HG03095 (cell line): ENCODE measurements at regions not wholly inside any gene's neighbourhood (a gene's known extent, or its start where the extent isn't known, plus 50 kb on each side); places are given as distances from the start of the nearest gene placed in this dataset.
A peak's percentile ranks its signal among the peaks of the same experiment; 100 is the strongest.

Source experiments
- ATAC-seq: cut with Tn5 transposase; IDR thresholded peaks from one replicate; pipeline ENCODE4 v1.9.1; 2021; ENCODE audit warnings: moderate library complexity; ENCODE audit not compliant: unreplicated experiment

DNA sequence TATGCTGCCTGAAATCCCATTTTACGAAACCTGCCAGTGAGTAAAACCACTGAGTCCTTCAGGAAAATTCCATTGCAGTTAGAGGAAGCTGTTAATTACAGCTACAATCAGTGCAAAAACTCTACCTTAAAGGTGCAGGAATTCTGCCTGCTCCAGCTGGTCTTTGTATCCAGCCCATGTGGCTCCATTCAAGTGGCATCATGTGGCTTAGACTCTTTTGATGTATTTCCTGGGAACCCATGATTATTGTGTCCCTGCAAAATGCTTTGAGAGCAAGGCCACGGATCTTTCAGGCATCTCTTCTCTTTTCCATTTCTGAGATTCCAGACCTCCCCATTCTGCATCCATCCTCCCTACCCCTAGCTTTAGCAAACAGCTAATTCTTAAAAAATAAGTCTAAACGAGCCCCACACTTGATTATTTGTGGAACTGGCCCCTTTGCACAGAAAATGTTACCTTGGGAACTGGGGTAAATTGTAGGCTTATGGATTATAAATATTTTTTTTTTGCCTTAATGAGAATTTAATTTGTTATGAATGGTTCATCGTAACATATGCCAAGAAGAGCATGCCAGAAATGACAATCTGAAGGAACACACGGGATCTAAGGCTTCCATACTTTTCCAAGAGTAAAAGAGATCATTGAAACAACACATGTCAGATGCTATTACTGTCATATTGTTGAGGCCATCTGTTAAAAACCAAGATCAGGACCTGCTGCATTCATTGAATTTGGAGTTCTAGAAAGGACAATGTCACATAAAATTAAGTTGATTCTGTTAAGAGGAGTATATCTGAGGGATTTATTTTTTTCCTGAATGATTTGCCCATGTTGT is 144.6 kb downstream of the TPH2 start:
- no peak for ATAC-seq

DNA sequence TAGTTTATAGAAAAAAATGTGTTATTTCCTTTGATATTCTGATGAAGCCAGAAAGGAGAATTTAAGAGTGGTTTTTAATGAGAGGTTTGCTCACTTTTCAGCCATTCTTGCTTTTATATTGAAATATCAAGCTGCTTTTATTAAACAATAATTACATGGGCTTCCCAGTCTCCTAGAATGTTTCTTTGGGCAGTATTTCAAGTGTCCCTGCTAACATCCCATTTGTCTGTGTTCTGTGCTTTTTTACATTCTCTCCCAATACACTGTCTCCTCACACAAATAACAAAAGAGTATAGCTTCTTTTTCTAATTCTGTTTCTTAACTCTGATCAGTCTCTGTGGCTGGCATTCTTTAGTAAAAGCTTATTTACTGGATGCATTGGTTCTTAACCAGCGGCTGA is 145.4 kb downstream of the TPH2 start:
- no peak for ATAC-seq

GRCh38 chr12:72084880-72085279 is 146.2 kb downstream of the TPH2 start:
- no peak for ATAC-seq

- no peak for ATAC-seq
Measured at GRCh38 chr12:72089678-72090077, 151.0 kb downstream of the TPH2 start.

- no peak for ATAC-seq
Measured at GRCh38 chr12:72093424-72093823, 154.8 kb downstream of the TPH2 start.

DNA sequence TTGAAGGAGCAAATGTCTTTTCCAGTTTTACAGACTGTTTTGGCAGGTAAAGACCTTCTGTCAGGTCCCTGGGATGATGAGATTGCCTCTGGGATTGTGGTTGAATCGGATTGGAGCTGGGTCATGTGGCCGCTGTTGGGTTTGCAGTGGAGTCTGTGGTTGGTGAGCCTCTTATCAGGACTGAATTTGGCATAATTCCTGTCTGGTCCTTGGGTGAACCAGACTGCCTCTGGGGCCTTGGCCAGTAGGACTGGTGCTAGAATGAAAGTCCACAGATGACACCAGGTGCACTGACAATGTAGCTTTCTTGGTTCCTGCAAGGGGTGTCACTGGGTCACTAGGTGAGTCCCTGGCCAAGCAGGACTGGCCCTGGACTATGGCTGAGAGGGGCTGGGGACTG is 155.3 kb downstream of the TPH2 start:
- no peak for ATAC-seq

DNA sequence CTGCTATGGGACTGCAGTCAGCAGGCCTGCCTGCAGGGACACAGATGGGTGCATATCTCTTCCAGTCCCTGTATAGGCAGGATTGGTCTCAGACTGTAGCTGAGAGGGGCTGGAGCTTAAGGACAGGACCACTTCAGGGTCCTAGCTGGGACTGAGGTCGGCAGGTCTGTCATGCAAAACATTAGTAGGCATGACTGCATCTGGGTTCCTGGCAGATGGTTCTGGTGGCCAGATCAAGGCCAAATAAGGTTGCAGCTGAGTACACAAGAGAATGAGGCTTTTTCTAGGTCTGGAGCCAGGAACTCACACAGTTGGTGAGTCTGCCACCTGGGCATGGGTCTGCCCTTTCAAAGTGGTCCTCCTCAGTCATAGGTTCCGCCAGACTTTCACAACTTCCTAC is 155.8 kb downstream of the TPH2 start:
- ATAC-seq: no peak

DNA sequence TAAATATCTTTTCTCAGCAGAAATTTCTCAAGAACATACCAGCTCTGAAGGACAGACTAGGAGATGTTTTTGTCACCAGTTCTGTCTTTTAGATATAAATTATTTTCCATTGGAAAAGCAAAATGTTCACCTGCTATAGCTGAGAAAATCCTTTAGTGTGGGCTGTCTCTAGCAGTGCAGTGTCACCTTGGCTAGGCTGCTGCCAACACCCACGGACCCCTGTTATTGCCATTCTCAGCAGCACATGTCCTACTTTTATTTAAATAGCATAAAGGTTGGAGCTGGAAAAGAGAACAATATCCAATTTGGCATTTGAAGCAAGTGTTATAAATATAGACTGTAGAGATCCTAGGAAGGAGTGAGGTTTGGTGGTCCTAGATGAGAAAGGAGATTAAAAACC is 156.4 kb downstream of the TPH2 start:
- no peak for ATAC-seq

- ATAC-seq: no peak
Measured at GRCh38 chr12:72098622-72099021, 160.0 kb downstream of the TPH2 start.

GRCh38 chr12:72100854-72101253 is 162.2 kb downstream of the TPH2 start:
- no peak for ATAC-seq

DNA sequence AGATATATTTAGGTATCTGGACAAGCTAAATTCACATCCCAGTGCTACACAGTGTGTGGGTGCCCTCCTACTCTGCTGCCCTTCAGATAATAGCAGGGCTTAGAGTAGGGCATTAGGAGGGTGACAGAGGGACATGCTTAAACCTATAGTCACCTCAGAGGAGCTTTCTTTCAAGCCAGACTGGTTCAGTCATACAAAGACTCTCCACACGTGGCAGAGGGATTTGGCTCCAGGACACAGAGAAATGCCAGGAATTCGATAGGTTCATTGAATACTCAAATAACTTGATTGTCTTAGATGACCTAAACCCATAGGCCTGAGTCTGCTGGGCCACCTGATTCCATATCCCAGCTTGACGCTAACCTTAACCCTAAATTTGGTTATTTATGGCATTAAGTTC is 163.5 kb downstream of the TPH2 start:
- no peak for ATAC-seq

DNA sequence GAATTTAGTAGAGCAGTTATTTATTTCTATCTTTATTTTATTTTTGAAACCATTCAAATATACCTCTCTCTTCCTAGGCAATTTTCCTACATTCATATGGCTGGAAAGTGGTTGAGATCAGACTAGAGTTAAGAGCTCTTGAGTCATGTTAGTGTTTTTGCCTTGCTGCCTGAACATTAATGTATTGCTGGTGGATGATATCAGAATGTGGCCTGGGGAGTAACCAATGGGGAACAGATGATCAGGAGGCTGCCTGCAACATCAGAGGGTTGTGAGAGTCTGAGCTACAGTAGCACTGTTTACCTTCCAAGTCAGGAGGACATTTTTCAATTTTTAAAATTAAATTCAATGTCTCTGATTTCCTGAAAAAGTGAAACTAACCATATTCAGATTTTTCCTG is 166.3 kb upstream of the TRHDE start:
- ATAC-seq: no peak

GRCh38 chr12:72110937-72111650 is 161.1 kb upstream of the TRHDE start:
- ATAC-seq: no peak

- ATAC-seq: no peak
Measured at GRCh38 chr12:72111706-72112105, 160.5 kb upstream of the TRHDE start.

GRCh38 chr12:72133497-72134055 is 138.6 kb upstream of the TRHDE start:
- no peak for ATAC-seq

GRCh38 chr12:72134246-72135020 is 137.7 kb upstream of the TRHDE start:
- no peak for ATAC-seq

DNA sequence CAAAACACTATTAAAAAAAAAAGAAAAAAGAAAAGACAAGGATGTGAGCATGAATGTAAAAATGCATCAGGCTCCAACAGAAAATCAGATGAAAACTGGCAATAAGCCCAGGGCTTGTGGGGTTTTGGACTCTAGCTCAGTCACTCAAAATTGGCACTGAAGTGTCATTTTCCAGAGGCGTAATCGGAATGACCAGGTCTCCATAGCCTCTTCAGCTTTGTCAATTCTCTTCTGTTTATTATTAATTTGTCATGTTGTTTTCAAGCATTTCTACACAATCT is 137.2 kb upstream of the TRHDE start:
- no peak for ATAC-seq

DNA sequence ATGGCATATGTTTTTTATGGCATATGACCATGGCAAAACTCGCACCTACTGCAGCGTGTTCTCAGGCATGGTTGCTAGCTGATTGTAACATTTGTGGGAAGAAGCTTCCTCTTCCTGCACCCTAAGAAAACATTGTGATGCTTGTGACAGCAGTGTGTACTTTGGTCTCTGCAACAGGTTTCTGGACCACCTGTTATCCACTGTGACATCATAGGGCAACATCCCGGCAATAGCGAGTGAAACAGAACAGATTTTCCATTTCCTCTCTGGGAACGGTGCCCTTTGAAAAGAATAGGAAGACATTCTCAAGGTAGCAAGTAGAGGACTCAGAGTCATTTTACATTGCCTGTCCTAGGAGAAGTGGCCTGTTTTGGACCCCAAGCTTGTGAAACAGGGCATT is 135.4 kb upstream of the TRHDE start:
- no peak for ATAC-seq

DNA sequence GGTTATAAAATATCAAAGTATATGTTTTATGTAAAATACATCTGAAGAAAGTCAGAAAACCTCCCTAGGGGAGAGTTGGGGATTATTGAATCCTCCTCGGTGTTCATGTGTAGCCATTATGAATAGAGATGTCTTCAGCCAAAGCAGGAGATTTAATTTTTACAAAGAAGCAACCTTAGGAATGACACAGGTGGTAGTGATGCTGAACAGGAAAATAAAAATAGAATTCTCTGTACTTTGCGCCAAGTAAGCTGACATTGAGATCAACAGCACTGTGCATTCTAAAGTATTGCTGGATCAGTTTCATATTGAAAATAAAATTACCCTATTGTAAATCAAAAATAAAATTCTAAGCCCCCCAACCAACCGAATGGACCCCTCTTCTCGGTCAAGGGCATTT is 132.8 kb upstream of the TRHDE start:
- ATAC-seq: no peak

DNA sequence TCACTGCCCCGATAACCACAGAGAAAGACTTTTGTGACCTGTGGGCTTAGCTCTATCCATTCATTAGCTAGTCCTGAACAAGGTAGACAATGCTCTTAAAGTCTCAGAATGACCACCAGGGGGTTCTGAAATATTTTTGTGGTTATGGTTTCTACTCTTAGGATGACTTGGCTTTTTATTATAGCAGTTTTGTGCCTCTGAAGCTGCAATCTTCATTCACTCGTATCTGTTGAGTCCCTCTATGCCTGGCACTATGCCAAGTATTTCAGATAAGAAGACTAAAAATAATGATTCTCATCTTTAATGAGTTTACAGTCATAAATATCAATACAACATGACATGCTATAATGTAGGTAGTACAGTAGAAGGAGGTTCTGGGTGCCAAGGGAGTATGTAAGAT is 130.8 kb upstream of the TRHDE start:
- peak; percentile 97 for ATAC-seq

DNA sequence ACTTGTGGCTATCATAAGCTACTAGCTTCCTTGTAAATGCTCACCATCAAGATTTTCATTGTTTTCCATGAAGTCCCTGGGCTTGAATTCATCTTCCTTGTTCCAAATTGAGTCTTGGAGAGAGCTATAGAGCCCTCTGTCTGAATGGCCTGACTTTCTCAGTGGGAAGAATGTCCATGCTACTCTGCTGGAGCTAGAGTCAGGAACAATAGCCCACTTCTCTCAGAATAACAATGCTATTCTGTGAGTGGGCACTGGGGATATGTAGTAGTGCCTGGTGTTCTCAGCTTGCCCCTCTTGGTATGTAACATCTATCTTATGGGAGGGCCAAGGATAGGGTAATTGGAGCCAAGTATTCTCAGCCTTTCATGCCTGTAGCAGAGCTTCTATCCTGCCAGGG is 127.6 kb upstream of the TRHDE start:
- ATAC-seq: no peak

DNA sequence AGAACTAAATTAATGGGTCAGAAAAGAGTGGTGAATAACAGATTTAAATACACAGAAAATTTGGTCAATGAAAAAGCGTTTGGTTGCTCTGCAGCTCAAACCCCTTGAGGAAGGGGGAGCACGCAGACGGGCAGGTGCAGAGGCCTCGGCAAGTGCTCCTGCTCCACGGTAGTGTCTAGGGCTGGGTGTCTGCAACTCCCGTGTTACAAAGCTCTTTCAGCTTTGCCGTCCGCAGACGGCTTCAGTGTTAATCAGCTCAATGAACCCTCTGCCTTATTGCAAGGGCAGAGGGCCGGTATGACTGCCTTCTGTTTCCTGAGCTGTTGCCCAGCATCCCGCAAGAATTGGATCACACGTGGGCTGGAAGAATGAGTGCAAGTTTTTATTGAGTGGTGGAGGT is 125.7 kb upstream of the TRHDE start:
- ATAC-seq: no peak
